ENCODE measurements at regions not wholly inside any gene's neighbourhood (a gene's known extent, or its start where the extent isn't known, plus 50 kb on each side); places are given as distances from the start of the nearest gene placed in this dataset.

DNA sequence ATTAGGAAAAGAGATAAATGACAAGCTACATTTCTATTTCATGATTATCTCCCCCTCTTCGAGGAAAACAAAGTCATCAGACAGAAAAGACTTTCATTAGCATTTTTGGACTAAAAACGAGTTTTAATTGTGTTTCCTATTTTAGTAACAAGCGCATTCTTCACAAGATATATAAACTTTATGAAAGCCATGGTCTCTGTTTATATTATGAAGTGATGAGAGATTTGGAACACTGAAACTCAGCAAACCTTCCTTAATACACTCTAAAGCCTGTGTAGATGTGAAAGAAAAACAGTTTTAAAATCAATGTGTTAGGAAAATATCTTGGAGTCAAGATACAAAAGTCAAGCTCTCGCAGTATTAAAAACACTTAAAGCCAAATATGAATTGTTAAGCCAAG is 539.1 kb downstream of the LRFN5 start:
- no peak for DNase-seq

DNA sequence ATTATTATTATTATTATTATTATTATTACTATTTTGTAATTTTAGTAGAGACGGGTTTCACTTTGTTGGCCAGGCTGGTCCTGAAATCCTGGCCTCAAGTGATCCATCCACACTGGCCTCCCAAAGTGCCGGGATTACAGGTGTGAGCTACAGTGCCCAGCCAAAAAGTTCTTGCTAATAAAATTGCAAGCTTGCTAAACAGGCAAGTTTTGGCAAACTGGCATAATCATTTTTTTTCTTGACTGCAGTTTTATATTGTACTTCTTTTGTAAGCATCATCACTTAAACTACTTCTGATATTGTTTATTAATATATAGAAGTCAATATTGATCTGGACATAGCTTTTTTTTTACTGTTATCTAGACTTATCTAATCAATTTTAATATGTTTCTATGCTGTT is 536.4 kb downstream of the LRFN5 start:
- no peak for DNase-seq

GRCh38 chr14:42141328-42141727 is 534.7 kb downstream of the LRFN5 start:
- DNase-seq, result no peak

GRCh38 chr14:42140831-42141279 is 534.2 kb downstream of the LRFN5 start:
- DNase-seq, result no peak

GRCh38 chr14:42140001-42140400 is 533.3 kb downstream of the LRFN5 start:
- DNase-seq, result no peak

DNA sequence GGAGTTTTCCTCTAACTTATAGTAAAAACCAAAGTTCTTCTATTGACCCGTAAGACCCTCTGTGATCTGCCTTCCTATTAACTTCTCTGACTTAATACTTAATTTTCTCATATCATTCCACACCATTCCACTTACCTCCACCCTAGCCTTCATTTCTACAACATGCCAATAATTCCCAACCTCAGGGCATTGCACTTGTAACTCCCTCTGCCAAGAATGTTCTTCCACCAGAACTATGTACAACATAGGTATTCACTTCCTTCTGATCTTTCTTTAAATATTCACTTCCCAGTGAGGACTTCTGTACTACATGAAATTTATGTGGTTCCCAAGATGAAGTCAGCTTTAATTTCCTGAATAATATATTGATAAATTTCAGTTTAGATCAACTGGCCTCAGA is 531.7 kb downstream of the LRFN5 start:
- no peak for DNase-seq

- no peak for DNase-seq
These were observed 524.1 kb downstream of the LRFN5 start for GRCh38 chr14:42130815-42131214.

DNA sequence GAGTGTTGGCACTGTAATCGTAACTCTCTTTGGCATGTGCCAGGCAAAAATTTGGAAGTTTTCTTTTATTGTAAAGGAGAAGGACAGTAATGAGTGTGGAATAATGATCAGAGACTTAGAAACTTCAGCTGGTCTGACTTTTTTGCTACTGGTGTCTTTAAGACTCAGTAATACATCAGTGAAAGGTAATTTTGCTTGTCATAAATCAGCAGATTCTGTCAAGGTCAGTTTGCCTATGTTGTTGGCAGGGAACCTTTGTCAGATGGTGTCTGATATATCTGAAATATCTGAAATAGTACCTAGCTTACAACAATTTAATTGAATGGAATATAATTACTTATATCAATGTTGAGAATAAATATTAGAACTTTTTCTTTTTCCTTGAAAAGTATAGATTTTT is 516.9 kb downstream of the LRFN5 start:
- no peak for DNase-seq

DNA sequence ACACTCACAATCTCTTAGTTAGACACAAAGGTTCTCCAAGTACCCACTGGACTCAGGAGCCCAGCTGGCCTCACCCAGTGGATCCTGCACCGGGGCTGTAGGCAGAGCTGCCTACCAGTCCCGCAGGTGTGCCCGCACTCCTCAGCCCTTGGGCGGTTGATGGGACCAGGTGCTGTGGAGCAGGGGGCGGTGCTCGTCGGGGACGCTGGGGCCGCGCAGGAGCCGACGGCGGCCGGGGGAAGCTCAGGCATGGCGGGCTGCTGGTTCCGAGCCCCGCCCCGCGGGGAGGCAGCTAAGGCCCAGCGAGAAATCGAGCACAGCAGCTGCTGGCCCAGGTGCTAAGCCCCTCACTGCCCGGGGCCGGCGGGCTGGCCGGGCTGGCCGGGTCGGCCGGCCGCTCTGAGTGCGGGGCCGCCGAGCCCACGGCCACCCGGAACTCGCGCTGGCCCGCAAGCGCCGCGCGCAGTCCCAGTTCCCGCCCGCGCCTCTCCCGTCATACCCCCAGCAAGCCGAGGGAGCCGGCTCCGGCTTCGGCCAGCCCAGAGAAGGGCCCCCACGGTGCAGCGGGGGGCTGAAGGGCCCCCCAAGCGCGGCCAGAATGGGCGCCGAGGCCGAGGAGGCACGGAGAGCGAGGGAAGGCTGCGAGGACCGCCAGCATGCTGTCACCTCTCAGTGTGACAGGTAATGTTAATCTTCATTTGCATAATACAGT is 506.8 kb downstream of the LRFN5 start:
- no peak for DNase-seq

GRCh38 chr14:42112108-42112507 is 505.4 kb downstream of the LRFN5 start:
- DNase-seq, result no peak

DNA sequence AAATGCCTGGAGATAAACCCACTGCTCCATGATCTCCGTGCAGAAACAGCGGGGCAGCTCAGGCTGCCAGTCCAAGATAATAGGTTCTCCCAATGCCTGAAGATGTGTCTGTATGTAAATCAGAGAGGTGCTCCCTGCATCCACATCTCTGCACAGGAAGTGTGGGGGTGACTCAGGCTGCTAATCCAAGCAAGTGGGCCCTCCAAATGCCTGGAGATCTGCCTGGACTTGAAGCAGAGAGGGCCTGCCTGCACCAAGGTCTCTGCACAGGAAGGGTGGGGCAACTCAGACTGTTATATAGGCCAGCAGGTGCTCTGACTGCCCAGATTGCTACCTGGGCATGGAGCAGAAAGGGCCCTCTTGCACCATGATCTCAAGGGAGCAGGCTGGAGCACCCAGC is 504.7 kb downstream of the LRFN5 start:
- DNase-seq, result no peak

DNA sequence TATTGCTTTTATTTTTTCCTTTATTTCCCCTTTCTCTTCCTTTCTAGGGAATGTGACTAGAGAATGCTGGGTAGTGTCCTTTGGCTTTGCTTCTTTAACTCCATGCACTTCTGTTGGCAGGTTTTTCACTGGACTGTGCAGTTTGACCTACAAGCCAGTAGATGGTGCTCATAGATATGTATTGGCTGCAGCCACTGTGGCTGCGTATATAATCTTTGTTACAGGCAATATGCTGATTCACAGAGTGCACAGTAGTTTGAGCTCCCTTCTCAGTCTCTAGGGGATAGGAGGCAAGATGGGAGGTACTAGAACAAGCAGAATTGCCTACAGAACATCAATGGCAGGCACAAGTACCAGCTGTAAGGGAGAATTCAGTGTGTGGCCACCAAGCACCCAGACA is 503.5 kb downstream of the LRFN5 start:
- no peak for DNase-seq

- DNase-seq, result no peak
These were observed 488.5 kb downstream of the LRFN5 start for GRCh38 chr14:42095155-42095554.

GRCh38 chr14:42090122-42090521 is 483.4 kb downstream of the LRFN5 start:
- no peak for DNase-seq

GRCh38 chr14:42079911-42080310 is 473.2 kb downstream of the LRFN5 start:
- no peak for DNase-seq

- no peak for DNase-seq
These were observed 471.7 kb downstream of the LRFN5 start for GRCh38 chr14:42078345-42078744.

DNA sequence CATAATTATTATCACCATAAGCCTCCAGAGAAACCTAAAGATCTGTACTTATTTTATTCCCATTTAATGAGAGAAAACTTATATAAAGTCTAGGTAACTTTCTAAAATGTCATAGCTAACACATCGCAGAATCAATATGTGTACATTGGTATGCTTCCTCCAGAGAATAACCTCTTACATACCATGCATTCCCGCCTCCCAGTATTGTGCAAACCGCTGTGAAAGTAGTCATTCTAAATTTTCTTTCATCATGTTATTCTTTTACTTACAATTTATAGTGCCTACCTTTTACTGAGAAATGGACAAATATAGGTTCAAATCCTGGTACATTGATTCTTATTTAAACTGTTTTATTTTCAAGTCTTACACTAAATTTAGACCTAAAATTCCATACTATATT is 463.4 kb downstream of the LRFN5 start:
- no peak for DNase-seq

DNA sequence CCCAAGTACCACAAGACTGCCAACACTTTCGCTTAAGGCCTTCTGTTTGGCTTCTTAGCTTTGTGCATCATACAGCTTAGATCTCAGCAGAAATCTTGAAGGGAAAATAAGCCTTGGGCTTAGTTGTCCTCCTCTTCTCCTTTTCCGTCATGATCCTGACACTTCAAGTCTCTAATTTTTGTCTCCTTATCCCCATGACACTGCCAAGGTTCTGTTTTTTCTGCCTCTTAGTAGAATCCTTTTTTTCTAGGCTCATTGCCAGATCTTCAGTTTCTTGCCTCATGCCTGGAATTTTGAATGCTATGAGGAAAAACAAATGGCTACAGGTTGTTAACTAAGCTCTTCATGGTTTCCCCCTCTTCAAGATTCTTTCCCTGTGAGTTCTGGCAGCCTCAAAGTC is 450.4 kb downstream of the LRFN5 start:
- DNase-seq, result no peak

DNA sequence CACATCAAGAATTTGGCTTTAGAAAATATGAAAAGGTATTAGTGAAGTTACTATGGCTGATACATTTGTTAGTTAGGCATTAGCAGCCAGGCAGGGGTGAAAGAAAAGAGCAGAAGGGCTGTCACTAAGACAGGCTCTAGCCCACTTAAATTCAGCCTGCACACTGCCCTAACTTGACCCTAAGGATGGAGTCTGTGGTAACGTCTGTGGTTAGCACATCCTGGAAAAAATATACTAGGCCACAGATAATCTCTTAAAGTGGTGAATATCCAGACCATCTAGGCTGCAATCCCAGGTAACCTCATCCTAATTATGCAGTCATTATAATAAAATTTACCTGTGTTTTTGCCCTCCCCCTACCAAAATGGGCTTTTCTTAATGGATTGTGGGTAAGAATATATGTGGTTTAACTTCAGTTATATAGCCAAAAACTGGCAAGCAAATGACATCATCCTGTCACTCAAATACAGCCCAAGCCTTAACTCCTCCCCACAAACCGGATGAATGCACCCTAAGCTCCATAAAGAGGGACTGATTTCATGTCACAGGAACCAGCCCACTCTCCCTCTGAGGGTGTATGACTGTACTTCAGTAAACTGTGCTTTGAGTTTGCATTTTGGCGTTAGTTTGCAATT is 440.9 kb downstream of the LRFN5 start:
- no peak for DNase-seq

- no peak for DNase-seq
These were observed 438.7 kb downstream of the LRFN5 start for GRCh38 chr14:42045383-42045782.

DNA sequence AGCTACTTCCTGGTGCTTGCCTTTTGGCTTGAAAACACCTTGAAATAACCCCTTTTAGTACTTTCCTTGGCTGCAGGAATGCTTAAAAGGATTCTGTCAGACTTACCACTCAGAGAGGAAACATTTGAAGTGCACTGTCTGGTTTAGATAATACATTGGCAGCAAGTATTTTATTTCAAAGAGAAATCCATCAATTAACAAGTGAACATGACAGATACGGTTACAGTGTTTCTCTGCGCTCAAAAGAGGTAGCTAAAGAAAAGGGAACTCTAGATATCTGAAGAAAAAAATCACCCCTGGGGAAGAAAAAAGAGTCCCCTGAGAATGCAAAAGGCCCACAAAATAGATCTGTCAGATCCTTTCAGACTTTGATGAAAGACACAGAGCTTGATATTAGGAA is 421.9 kb downstream of the LRFN5 start:
- DNase-seq, result no peak

- no peak for DNase-seq
These were observed 420.6 kb downstream of the LRFN5 start for GRCh38 chr14:42027271-42027670.

DNA sequence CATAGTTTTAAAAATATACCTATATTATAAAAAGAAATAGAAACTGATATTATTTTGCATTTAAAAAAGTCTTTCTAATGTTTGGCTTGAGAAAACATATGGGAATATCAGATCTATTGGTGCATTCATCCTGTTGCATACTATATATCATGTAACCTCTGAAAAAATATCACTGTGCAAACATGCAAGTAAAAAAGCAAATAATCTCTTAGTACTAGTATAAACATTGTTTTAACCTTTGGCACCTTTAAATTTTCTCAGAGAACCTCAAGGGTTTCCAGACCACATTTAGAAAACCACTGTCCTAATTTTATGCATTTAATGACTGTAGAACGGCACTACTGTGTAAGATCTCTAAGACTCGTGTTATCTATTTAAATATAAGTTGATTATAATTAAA is 416.8 kb downstream of the LRFN5 start:
- DNase-seq, result no peak

GRCh38 chr14:42014301-42014700 is 407.6 kb downstream of the LRFN5 start:
- DNase-seq, result no peak

DNA sequence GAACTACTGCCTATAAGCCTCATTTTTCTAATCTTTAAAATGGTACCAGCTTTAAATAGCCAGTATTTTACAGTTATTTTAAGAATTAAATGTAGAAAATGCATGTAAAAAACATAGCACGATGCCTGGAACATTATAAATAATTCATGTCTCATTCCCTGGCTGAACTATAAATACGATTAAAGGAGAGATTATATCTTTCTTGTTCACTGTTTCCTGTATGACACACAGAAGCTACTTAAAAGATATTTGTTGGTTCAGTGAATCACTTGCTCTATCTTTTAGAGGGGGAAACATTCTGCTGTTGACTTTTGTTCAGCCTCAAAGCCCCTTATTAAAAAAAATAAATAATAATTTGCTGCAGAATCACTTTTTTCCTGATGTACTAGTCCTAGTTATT is 406.9 kb downstream of the LRFN5 start:
- DNase-seq, result no peak
